ENCODE measurements at regions not wholly inside any gene's neighbourhood (a gene's known extent, or its start where the extent isn't known, plus 50 kb on each side); places are given as distances from the start of the nearest gene placed in this dataset.

DNA sequence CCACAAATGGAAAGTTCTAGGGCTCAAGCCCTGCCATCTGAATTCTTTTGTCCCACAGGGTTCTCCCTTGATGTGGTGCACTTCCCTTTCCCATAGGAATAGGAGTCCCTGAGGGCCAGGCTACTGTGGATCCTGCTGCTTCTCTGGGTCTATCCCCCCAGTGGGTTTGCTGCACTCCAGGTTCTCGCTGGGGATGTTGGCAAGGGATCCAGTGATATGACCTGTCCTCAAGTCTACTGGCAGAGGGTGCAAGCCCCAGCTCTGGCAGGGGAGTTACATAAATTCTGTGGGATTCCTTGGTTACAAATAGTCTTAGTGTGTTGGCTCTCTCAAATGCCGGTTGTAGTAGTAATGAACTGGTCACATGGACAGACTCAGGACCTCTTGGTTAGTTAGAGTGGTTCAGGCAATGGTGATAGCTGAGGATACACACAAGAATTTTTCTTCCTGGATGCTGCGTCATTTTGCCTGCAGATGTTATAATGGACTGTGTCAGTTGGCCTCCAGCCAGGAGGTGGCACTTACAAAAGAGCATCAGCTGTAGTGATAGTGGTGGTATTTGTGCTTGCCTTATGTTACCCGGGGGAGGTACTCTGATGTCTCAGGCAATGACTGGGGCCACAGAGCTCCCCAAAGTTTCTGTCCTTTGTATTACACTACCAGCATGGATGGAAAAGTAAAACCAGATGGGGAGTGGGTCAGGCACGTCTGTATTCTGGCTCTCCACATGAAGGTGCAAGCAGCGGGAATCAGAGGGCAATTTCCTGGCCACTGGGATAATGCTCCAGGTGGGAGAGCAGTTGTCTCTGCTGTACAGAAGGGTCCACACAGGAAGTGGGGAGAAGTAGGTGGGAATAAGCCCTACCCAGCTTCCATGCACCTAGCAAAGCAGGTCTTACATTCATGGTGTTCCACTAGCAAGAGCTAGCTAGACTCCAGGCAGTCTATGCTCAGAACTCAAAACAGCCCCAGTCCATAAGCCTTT, 267.9 kb downstream of the SOX11 start:
- DNase-seq, result no peak

DNA sequence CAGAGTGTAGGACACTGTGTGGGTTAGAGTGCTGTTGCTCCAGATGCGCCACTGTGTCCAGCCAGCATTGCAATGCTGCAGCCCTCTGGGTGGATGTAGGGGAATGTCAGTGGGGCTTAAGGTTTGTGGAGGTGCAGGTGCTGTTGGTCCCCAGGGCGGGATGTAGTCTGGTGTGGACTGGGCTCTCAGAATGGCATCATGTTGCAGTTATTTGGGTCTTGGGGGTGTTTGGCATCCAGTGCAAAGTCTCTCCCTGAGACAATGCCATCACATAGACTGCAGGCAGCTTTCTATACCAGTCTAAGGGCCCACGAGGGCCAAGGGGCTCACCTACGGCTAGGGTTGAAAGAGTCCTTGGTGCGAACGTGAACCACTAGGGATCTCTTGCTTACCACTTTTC, 275.3 kb downstream of the SOX11 start:
- no peak for DNase-seq

DNA sequence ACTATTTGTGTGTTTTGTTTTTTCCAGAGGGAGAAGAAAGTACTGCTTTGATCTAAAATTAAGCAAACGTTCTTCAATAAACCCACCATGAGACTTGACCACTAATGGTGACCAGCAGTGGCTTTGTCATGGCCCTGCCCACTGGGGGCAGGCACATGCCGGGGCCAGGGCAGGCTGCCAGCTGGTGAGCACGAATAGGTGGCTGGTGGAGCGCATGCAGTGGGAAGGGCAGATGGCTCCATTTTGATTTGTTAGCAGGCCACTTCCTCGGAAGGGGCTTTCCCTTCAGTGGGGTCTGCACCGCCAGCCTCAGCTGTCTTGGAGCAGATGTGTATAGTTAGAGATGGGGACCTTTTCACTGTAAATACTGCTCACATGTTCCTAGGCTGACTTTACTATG, 277.1 kb downstream of the SOX11 start:
- no peak for DNase-seq

DNA sequence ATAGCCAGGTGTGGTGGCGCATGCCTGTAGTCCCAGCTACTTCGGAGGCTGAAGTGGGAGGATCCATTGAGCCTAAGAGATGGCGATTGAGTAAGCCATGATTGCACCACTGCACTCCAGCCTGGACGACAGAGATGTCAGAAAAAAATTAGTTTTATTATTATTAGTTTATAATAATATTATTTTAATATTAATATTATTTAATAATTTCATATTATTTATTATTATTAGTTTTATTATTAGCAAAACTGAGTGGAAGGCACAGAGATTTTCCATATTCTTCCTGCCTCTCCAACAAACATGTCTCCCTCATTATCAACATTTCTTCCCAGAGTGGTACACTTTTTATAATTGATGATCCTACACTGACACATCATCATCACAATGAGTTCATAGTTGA, 278.2 kb downstream of the SOX11 start:
- no peak for DNase-seq

DNA sequence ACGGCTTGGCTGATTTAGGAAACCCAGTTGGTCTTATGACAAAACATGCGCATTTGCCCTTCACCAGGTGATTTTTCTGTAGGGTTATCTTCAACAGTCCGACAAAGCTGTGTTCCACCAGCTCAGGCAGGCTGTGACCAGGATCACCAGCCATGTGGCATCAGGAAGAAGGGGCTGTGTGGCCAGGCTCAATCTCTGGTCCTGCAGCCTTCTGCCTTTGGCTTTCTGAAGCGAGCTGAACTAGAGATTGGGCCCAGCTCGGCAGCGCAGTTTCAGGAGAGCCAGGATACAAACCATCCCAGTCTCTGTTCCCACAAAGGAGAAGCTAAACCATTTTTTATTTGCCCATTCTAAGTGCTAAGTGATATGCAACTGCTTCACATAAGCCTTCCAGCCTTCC, 282.3 kb downstream of the SOX11 start:
- DNase-seq, result no peak

DNA sequence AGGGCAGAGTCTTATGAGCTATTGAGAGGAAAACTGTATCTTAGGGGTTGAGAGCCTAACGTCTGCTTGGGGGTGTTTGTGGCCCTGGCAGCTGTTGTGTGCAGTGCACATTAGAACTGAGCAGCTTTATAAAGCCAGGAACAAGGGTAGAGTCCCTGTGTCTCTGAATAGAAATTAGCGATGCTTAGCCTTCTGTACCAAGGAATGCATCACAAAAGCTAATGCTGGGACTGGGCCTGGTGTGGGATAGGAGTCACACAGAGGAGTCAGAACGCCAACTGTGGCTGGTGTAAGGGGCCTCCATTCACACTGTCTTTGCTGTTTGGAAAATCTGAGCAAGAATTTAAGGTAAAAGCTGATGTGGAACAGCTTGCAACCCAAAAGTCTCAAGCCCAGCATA, 283.2 kb downstream of the SOX11 start:
- no peak for DNase-seq

DNA sequence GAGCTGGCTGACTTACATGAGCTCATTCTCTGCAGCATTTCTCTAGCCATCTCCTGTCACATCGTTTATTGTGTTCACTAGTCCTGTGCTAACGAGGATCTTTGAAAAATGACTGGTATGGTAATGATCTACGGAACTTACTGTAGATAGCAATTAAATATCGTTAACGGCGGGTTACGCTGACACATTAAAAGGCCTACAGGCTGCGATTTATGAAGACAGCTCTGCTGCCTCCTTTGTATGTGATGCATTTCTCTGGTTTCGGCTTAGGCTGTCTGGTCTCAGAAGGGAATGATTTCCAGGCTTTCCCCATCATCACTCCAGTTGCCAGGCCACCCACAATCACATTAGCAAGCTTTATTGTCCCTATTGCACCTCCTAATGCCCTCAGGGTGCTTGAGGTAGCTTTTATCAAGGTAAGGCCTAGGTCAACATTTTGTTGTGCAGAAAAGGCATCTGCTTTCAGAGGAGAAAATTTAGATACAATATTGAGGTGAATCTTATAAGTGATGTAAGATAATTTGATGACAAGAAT, 284.4 kb downstream of the SOX11 start:
- no peak for DNase-seq

DNA sequence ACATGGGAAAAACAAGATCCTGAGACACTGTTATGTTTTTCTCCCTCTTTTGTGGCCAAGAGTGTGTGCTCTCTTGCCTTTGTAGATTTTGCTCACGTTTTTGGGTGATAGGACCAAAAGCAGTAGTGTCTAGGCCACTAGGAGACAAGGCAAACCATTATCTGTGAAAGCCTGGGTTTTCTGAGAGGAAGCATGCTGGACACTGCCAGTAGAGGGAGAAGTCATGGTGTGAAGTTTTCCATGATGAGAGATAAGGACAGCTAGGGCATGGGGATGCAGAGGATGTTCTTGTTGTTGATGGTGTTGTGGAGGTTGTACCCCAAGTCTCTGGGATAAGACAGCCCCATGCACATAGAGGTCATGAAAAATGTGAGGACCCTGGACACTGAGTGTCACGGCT, 285.3 kb downstream of the SOX11 start:
- no peak for DNase-seq

DNA sequence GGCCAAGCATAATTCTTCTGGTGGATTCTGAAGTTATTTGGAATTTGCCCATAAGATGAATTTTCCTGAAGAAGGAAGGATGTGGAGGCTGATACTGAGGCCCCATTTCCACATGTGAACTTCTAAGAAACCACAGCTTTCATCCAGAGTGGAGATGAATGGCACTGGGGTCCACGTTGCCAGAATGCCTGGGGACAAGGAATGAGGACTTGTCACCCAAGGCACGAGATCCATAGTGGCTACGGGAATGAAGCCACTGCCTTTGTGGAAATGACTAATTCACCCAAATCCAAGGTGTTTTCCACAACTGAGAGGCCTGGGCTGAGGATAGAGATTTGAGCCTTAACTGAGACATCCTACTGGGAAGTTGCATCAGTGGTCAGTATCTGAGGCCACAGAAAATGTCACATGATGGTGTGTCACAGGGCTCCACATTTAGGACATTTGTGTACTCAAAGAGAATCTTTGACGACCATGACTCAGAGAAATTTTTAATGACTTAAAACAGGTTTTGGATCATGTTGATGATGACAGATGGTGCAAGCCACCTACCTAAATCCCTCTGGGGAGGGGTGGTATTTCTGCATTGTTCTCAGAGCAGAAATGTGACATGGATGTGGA, 286.1 kb downstream of the SOX11 start:
- DNase-seq, result no peak

DNA sequence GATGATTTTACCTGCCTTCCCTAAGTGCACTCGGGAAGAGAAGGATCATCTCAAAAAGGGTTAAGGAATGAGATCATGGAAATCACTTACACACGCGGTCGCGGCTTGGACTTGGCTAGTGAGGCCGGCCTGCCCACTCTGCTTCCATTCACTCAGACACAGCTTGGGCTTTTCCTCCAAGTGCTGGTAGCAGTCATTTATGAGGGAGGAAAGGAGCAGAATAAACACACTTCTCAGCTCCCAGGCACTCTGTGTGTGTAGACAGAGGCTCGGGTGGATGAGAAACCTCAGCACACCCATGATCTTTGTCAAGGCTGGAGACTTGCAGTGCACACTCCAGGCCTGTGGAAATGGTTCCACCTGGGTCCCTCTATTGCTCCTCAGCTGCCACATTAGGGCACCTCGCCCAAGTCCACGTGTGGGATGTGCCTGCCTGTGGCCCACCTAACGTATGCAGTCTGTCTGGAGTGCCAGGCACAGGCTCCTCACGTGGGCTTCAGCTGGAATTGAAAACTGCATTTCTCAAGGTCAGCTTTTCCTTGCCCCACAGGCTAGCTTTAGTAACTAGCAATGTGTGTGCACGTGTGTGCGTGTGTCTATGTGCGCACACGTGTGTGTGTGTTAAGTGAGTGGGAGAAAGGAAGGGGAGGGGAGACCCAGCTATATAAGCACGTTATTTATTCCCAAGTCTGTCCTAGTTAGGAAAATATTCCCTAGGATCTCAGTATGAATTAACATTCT, 288.4 kb downstream of the SOX11 start:
- DNase-seq, result no peak

DNA sequence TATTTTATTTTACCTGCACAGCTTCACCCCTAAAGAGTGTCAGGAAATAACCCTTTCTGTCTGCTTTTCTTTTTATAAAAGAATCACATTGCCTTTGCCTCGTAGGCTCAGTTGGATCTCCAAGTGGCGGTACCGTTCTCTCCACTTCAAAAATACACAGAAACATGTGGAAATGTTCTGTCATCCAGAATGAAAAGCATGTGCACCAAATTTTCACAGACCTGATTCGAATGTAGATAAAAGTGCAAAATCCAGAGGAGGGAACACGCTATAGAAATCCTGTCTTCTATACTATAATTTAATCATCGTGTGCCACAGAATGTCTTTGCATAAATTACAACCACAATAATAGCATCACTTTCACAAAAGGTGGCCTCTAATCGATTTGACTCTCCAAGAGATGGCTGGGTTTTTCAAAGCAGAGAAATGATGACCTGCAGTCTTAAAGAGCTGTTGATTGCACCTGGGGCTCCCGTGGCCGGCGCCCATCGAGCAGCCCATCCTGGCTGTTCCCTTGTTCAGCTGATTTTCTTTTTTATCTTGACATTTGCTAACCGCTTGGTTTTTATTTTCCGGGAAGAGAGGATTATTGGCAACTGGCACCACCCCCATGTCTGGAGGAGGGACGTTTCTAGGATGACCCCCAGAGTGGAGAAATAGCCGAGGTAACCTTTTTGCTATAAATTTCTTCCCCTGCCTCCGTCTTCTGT, 290.2 kb downstream of the SOX11 start:
- DNase-seq, result no peak

DNA sequence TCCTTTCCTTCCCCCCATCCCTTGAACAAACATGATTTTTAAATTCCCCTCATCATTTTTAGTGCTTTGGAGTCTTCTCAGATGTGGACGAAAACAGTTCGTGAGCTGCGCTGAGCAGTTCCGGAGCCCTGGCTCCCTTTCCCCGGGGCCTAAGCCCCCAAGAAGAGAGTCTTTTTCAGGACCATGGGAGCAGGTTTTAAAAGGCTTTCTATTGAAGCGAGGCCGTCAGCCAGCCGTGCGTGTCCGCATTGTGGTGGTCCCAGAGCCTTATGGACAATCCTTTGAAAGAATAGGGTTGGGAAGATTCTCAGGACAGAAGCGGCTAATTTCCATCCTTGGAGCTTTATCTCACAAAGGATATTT, 290.7 kb downstream of the SOX11 start:
- no peak for DNase-seq

DNA sequence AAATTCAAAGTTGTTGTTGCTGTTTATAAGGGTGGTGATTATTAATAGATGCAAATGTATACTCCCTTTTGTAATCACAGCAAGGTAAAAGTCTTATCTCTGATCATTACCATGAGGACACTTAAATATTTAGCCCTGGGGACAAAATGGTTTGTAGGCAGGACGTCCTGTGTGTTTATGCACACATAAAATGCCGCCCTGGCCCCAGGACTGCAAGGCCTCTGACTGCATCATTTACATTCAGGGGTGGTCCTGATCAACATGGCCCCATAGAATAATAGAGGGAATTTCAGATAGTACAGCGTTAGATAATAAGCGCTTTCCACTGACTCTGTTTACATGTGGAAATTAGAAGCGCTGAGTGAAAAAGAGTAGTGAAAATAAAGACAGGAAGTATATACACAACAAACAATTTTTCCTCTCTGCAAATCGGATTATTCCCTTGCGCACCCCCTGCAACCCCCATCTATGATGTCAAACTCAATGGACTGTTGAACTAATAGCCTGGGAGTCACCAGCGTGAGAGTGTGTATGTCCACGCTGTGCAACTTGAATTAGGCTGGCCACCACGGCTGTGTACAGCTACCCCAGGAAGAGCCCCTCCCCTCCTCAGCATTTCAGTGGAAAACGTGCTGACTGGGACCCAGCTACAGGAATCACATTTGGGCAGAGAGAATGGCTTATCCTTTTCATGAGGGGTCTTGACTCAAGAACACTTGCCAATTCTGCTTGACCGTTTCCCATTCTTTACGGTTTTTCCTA, 291.5 kb downstream of the SOX11 start:
- no peak for DNase-seq

DNA sequence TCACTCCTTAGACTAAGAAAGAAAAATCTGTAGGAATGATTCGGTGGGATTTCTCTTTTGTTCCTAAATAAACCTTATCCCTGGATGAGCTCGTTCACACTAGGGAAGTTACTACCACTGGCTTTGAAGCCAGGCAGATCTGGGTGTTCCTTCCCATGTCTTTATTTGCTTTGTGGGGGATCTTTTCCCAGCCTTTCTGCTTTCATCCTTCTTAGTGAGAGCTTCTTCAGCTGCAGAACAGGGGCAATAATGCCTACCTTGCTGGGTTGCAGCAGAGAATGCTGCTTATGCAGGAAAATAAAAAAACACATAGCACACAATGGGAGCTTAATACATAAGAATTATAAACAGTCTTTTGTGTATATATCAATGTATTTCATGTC, 292.1 kb downstream of the SOX11 start:
- DNase-seq, result no peak

DNA sequence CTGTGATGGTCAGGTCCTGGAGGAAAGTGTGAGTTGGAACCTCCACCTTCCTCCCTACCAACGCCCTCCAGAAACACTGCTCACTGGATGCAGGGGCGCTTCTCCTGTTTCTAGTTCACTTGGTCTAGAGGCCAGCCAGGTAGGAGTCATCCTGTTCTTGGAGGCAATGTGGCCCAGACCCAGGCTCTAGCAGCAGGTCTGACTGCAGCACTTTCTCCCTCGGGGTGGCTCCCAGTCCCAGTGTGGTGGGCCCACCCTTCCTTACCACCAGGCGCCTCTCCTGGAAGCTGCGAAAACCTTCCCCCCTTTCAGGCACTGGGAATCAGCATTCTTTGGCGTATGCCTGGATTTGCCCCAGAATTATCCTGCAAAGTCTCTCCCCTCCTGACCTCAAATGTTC, 292.8 kb downstream of the SOX11 start:
- no peak for DNase-seq

DNA sequence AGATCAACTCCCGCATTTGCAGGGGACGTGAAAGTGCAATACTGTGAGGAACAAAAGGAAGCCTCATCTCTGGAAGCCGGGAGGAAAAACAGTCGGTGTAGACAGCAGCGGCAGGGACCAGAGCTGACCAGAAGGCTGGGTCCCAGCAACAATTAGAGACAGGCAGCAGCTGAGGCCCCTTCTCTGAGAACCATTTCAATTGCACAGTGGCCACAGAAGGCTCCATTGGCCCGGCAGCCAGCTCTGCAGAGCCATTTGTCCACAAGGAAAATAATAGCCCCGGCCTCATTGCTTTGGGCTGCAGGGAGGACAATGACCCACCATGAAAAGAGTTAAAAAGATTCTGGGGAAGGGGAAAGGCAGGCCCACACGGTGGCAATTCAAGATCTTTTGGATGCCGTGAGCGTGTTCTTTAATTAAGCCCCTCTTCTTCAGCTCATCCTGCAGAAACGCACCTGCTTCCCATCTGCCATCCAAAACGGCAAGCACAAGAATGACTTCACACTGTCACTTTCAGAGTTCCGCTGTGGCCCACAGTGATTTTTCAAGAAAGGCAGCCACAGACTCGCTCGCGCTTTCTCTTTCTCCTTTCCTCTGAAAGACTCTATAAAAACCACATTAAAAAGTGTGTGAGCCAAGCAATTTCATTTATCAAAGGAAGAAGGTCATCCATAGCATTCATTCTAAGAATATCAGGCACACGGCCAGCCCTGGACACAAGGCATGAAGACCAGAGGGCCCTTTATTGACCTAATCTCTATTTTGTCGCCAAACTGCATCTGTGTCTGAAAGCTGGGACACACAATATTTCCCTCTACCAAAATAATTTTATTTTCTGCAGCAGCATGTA, 293.6 kb downstream of the SOX11 start:
- DNase-seq, result no peak

DNA sequence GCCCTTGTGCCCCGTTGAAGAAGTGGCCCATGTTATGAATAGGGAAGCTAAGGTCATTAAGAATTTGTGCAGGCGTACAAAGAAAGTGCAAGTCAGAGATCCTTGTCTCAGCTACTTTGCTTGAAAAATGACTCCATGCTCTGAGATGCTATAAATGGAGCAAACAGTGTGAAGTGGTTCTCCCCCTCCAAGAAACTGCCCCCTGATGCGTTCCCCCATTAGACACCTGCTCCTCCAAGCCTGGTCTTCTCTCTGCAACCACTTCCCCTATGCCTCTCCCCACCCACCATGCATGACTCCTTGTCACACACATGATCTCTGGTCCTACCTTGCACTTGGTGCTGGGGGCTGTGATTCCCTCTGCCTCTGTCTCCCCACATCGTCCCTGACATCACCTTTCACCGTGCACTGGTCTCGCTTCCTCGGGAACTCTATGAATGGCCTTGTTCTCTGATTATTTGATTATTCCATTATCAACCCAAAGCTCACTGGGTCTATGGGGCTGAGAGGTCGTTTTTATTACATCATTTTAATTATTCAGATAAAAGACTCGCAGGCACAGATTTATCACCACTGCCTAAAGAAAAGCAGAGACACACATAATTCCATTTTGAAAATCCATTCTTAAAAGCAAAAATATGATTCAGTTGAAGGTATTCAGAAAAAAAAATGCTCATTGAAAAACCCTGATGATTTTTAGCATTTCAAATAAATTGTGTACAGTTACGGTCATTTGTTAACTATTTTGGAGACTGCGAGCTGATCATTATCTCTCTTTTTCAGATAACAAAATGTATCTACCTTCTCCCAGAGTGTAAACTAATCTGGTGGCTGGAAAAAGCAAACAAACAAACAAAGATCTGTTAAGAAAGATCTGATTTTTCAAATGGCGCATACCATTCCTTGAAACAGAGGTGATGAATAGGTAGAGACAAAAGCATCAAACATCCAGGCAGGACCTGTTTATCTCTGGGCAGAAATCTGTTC, 294.9 kb downstream of the SOX11 start:
- DNase-seq, result no peak

DNA sequence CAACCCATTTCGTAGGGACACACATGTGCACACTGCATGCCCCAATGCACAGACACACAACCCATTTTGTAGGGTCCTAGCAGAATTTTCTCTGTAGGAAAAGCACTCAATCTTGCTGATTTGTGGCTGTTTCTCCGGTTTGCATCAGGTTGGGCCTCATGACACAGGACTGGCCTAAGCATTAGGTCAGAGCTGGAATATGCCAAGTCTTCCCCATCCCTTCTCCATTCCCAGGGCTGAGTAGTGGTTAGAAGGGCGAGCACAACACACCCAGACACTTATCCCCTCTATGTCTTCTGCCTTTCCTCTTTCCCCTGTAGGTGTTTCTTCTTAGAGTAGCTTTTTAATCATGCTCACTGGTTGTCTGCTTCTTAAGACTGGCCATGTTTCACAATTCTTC, 295.9 kb downstream of the SOX11 start:
- DNase-seq, result no peak

DNA sequence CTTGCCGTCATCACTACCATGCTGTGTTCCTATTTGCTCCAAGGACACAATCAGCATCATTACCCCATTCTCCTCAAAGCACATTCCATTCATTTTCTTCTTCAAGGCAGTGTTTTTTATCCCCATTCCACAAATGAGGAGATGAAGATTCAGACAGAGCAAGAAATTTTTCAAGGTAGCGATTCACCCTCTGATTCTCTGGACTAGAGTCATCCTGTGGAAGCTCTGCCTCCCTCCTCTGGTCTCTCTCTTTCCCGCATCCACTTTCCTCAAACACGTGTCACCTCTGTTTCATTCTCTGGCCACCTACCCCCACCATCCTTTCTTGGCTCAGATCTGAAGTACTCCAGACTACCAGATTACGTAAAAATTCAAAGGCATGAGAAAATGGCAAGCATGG, 297.9 kb downstream of the SOX11 start:
- no peak for DNase-seq
